Ovary (tissue), 3 donors: ENCODE measurements at regions not wholly inside any gene's neighbourhood (a gene's known extent, or its start where the extent isn't known, plus 50 kb on each side); places are given as distances from the start of the nearest gene placed in this dataset.

Experiments
- EP300 ChIP-seq: sonication (generic); formaldehyde crosslinking; IDR thresholded peaks from one replicate; pipeline ENCODE4 v1.6.1; 2017; ENCODE audit warnings: antibody characterized with exemption
- POLR2A ChIP-seq: fragments of 450-650 bp; IDR thresholded peaks from one replicate; pipeline ENCODE4 v1.6.1; 2017; ENCODE audit warnings: antibody characterized with exemption, mild to moderate bottlenecking, moderate library complexity
- TF ChIP-seq, protein P1 (sequence below), 3 donors: fragments of 450-650 bp in 2 of 3; fragments of 200-600 bp in 1 of 3; IDR thresholded peaks; one replicate each; pipeline versions ENCODE4 v1.5.1 to v1.8.0; 2016 to 2022; ENCODE audit warnings: antibody characterized with exemption in 3 of 3, mild to moderate bottlenecking in 1 of 3
- donor health status: DM: no; HTN: no; CAD: no.

DNA sequence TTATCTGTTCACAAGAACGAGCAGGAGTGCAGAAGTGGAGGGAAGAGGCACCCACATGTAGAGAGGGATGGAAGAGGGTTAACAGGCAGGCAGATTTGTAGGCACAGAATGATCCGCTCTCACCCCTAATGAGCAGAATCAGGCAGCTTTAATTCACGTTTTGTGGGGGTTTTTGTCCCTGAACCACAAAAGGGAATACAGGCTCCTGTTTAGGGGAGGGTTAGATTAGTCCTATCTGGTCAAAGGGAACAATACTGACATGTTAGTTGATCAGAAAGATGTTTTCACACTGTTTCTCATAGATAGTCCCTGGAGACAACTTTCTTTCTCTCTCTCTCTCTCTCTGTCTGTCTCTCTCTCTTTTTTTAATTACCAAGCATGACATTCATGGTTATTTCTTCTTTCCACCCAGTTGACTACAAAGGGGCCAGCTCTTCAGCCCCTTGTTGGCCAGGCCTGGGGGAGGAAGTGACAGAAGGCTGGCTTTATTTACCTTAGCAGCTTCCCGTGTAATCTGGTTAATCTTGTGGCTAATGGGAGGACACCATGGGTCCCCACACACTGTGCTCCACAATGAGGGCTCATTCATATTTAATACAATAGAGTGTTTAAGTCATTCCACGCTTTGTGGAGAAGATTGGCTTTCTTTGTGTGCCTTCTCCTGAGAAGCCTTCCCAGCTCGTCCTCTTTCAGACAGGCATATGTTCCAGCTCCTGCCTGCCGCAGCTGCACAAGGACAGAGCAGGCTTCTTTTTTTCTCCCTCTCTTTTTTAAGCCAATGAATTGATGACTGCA is 958.8 kb downstream of the TFAP2A start:
- TF ChIP-seq, protein P1, sequence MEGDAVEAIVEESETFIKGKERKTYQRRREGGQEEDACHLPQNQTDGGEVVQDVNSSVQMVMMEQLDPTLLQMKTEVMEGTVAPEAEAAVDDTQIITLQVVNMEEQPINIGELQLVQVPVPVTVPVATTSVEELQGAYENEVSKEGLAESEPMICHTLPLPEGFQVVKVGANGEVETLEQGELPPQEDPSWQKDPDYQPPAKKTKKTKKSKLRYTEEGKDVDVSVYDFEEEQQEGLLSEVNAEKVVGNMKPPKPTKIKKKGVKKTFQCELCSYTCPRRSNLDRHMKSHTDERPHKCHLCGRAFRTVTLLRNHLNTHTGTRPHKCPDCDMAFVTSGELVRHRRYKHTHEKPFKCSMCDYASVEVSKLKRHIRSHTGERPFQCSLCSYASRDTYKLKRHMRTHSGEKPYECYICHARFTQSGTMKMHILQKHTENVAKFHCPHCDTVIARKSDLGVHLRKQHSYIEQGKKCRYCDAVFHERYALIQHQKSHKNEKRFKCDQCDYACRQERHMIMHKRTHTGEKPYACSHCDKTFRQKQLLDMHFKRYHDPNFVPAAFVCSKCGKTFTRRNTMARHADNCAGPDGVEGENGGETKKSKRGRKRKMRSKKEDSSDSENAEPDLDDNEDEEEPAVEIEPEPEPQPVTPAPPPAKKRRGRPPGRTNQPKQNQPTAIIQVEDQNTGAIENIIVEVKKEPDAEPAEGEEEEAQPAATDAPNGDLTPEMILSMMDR (IDR thresholded peaks at IDR 0.05), result no peak
- TF ChIP-seq EP300 (no peak), POLR2A (no peak)
